ENCODE measurements at regions not wholly inside any gene's neighbourhood (a gene's known extent, or its start where the extent isn't known, plus 50 kb on each side); places are given as distances from the start of the nearest gene placed in this dataset.

DNA sequence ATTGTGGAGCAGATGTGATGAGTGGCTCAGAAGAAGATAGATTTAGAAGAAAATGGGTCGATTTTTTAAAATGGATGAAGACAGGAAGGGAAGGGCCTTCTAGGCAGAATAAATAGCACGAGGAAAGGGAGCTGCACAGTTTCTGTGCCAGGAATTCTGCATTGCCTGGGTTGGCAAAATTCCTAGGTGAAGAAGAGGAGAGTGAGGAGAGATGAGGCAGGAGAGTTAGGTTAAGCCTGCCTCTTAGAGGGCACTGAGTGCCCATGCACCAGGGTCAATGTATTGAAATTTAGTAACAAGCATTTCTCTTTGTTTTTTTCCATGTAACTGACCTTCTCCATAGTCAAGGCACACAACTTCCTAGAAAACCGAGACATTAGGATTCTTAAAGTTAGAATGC lies 159.5 kb downstream of the YTHDC2 start:
- CTCF ChIA-PET = interaction anchor here (0.5 kb wide), 1 partner anchor 553 kb away, joined by 3 read pairs; no protein-coding TSS in a partner anchor
- no TSS peak for BruUV-seq (replicated peaks)

More for the DNA sequence above, 159.5 kb downstream of the YTHDC2 start:
- ATAC-seq (no peak), DNase-seq (ENCODE audit: low read depth, low spot score) (no peak)
- Histone ChIP-seq H2AFZ (ENCODE audit: low read depth, low read length, poor library complexity, severe bottlenecking) (no peak overlapping the region), H3K9ac (ENCODE audit: low read length) (no peak overlapping the region), H3K36me3 (ENCODE audit: control insufficient read depth in 1 of 2, insufficient read depth in 2 of 2, low read length in 2 of 2) (no peaks in the 10 kb centered on the region), H3K4me1 (ENCODE audit: control insufficient read depth in 1 of 2, insufficient read depth in 2 of 2, low read length in 2 of 2) (no peaks in the 10 kb centered on the region), H3K27me3 (ENCODE audit: insufficient read depth, low read length) (no peaks in the 10 kb centered on the region), H4K20me1 (ENCODE audit: insufficient read depth) (no peaks in the 10 kb centered on the region), H3K9me2 (ENCODE audit: insufficient read depth) (no peaks in the 10 kb centered on the region), H3K4me3 (replicated peaks in 1 of 2; ENCODE audit: low read depth in 1 of 2, low read length in 2 of 2) (no peak overlapping the region), H3K9me3 (ENCODE audit: control insufficient read depth in 1 of 2, insufficient read depth in 1 of 2, low read depth in 1 of 2, low read length in 2 of 2) (peaks cover 0 to 7% of the 10 kb centered on the region in 2 experiments; a peak in 1 of 4 replicates), H3K4me2 (ENCODE audit: low read length) (no peak overlapping the region), H3K27ac (ENCODE audit: low read depth, low read length) (no peak overlapping the region), H3K79me2 (ENCODE audit: insufficient read depth, low read length) (no peaks in the 10 kb centered on the region)
- ChIA-PET POLR2A (no interaction called here), RAD21 (ENCODE audit: low non-redundant PET in 1 of 2, low total read pairs in 2 of 2, uncharacterized antibody in 2 of 2, unreplicated experiment in 2 of 2) (no interaction called here)
- intact Hi-C loops (cut with micrococcal nuclease) = loop anchor here (10.0 kb wide), 1 partner anchor 432 kb away; no protein-coding TSS in a partner anchor
- TF ChIP-seq EZH2 (IDR thresholded peaks at IDR 0.05) (no peak), CBX3 (IDR thresholded peaks at IDR 0.05; ENCODE audit: low read depth) (no peak), YY1 (IDR thresholded peaks at IDR 0.05; ENCODE audit: extremely low read depth, insufficient replicate concordance, low read depth, low read length) (no peak), RAD21 (IDR thresholded peaks at IDR 0.05; ENCODE audit: low read depth) (no peak), FOSL1 (IDR thresholded peaks at IDR 0.05; ENCODE audit: low read depth) (no peak), ZFX (IDR thresholded peaks at IDR 0.05) (no peak), SIN3A (IDR thresholded peaks at IDR 0.05; ENCODE audit: low read depth) (no peak), EGR1 (IDR thresholded peaks at IDR 0.05; ENCODE audit: low read depth) (no peak), SP1 (IDR thresholded peaks at IDR 0.05; ENCODE audit: low read depth) (no peak), ZBTB33 (IDR thresholded peaks at IDR 0.05; ENCODE audit: extremely low read depth, insufficient replicate concordance, low read length) (no peak)
- TF ChIP-seq, protein P1, sequence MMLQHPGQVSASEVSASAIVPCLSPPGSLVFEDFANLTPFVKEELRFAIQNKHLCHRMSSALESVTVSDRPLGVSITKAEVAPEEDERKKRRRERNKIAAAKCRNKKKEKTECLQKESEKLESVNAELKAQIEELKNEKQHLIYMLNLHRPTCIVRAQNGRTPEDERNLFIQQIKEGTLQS (IDR thresholded peaks at IDR 0.05) = no peak
- TF ChIP-seq, protein P2, sequence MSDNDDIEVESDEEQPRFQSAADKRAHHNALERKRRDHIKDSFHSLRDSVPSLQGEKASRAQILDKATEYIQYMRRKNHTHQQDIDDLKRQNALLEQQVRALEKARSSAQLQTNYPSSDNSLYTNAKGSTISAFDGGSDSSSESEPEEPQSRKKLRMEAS (IDR thresholded peaks at IDR 0.05) = no peak
